GM20000 (cell line): ENCODE measurements at regions not wholly inside any gene's neighbourhood (a gene's known extent, or its start where the extent isn't known, plus 50 kb on each side); places are given as distances from the start of the nearest gene placed in this dataset.

Experiments used
- DNase-seq: peaks from one replicate; pipeline ENCODE4 v3.0.0; 2012; ENCODE audit warnings: low spot score
- CTCF ChIP-seq: IDR thresholded peaks from 2 replicates; pipeline ENCODE4 v1.5.1; 2012; ENCODE audit warnings: mild to moderate bottlenecking, control low read depth; ENCODE audit errors: extremely low read depth, missing control alignments

GRCh38 chr14:98244966-98245569, 1026.9 kb downstream of the BCL11B start:
- no peak for TF ChIP-seq CTCF
- DNase-seq: no peak

- no peak for TF ChIP-seq CTCF
- DNase-seq: no peak
These were observed 1022.9 kb downstream of the BCL11B start for GRCh38 chr14:98249057-98249456.

GRCh38 chr14:98249476-98249875, 1022.5 kb downstream of the BCL11B start:
- no peak for TF ChIP-seq CTCF
- no peak for DNase-seq

GRCh38 chr14:98252820-98253219, 1019.2 kb downstream of the BCL11B start:
- no peak for TF ChIP-seq CTCF
- DNase-seq: no peak

GRCh38 chr14:98259881-98260280, 1012.1 kb downstream of the BCL11B start:
- DNase-seq: no peak
- no peak for TF ChIP-seq CTCF

GRCh38 chr14:98262566-98262965, 1009.4 kb downstream of the BCL11B start:
- no peak for DNase-seq
- TF ChIP-seq CTCF: no peak

- DNase-seq: no peak
- TF ChIP-seq CTCF: no peak
These were observed 1002.5 kb downstream of the BCL11B start for GRCh38 chr14:98269533-98269932.
